K562 (cell line): ENCODE measurements at regions not wholly inside any gene's neighbourhood (a gene's known extent, or its start where the extent isn't known, plus 50 kb on each side); places are given as distances from the start of the nearest gene placed in this dataset.

Experiments
- ATAC-seq: fragments of 200-7000 bp; cut with Tn5 transposase; 3 replicates; pipeline ENCODE4 v1.9.1; 2020; ENCODE audit warnings: moderate library complexity
- BruUV-seq: library from RNA; stranded (reverse); fragments of 400-500 nt; replicated peaks from 2 replicates; lab custom pipeline; 2021; lab: Mats Ljungman, UMichigan
- CTCF ChIA-PET: fragments of 300-600 bp; formaldehyde crosslinking; extraction: SDS; loops from one replicate; lab custom pipeline; 2021; ENCODE audit warnings: low intra/inter-chr PET ratio; lab: Yijun Ruan, JAX
- POLR2A ChIA-PET: fragments of 300-600, 350-650 bp; sonication (Branson Sonifier 250); formaldehyde crosslinking; extraction: SDS; loops from one replicate; lab custom pipeline; 2021; ENCODE audit warnings: antibody characterized with exemption, inconsistent platforms; lab: Yijun Ruan, JAX
- DNase-seq, 4 experiments: peaks; one replicate each; pipeline versions ENCODE4 v3.0.0 to v3.0.0-alpha.2; 2011 to 2018; ENCODE audit warnings: low spot score in 3 of 4, mixed read lengths in 3 of 4; ENCODE audit errors: extremely low read depth in 1 of 4
- FAIRE-seq: peaks from 2 replicates; lab custom pipeline; 2011; peaks lifted over from hg19 to GRCh38; lab: Jason Lieb, UNC
- H2AFZ ChIP-seq: 2 replicates; pipeline ENCODE4 v1.6.0; 2011; ENCODE audit warnings: low read depth, low read length, control low read depth, inconsistent platforms
- H3K27ac ChIP-seq: fragments of 200-600 bp; 3 replicates; pipeline ENCODE4 v1.8.0; 2011; ENCODE audit warnings: low read depth, mild to moderate bottlenecking, control low read depth, inconsistent platforms, low read length, moderate library complexity, mixed read lengths; ENCODE audit errors: extremely low read depth
- H3K27me3 ChIP-seq, 2 experiments: fragments of 300-600 bp in 1 of 2; 2 replicates in 1 of 2; 3 replicates in 1 of 2; pipeline versions ENCODE4 v1.6.0 to v1.8.0; 2011; ENCODE audit warnings: inconsistent platforms in 2 of 2, low read length in 2 of 2, mild to moderate bottlenecking in 1 of 2, mixed read lengths in 1 of 2, moderate library complexity in 1 of 2; ENCODE audit not compliant: control insufficient read depth in 2 of 2, insufficient read depth in 2 of 2
- H3K36me3 ChIP-seq: fragments of 300-600 bp; 3 replicates; pipeline ENCODE4 v1.8.0; 2011; ENCODE audit warnings: mild to moderate bottlenecking, low read length, inconsistent platforms; ENCODE audit not compliant: control insufficient read depth, insufficient read depth
- H3K4me1 ChIP-seq, 2 experiments: fragments of 200-600 bp in 1 of 2; replicated peaks in 1 of 2; 2 replicates in 1 of 2; 3 replicates in 1 of 2; pipeline versions ENCODE4 v1.5.1 to v1.8.0; 2011; ENCODE audit warnings: inconsistent platforms in 2 of 2, low read length in 2 of 2, mild to moderate bottlenecking in 1 of 2, mixed read lengths in 1 of 2, moderate library complexity in 1 of 2; ENCODE audit not compliant: control insufficient read depth in 2 of 2, insufficient read depth in 2 of 2
- H3K4me2 ChIP-seq: 2 replicates; pipeline ENCODE4 v1.6.1; 2011; ENCODE audit warnings: low read length, control low read depth, inconsistent platforms, mixed read lengths; ENCODE audit not compliant: insufficient read depth
- H3K4me3 ChIP-seq: fragments of 200-600 bp; sonication (generic), shearing (Covaris generic); 2 replicates; pipeline ENCODE4 v1.5.1; 2016; ENCODE audit warnings: control low read depth, inconsistent platforms
- H3K79me2 ChIP-seq: fragments of 200-600 bp; 3 replicates; pipeline ENCODE4 v1.8.0; 2011; ENCODE audit warnings: low read length, inconsistent platforms; ENCODE audit not compliant: control insufficient read depth, insufficient read depth
- H3K9ac ChIP-seq, 2 experiments: 2 replicates each; pipeline versions ENCODE4 v1.6.0 to v1.6.1; 2011; ENCODE audit warnings: low read depth in 2 of 2, low read length in 2 of 2, control low read depth in 1 of 2, inconsistent platforms in 1 of 2, mild to moderate bottlenecking in 1 of 2, mixed read lengths in 1 of 2; ENCODE audit not compliant: insufficient read depth in 1 of 2
- H3K9me1 ChIP-seq: one replicate; pipeline ENCODE4 v1.6.0; 2011; ENCODE audit warnings: inconsistent platforms, mild to moderate bottlenecking, low read length, moderate library complexity; ENCODE audit not compliant: control insufficient read depth, insufficient read depth
- H3K9me3 ChIP-seq: replicated peaks from 2 replicates; pipeline ENCODE4 v1.5.1; 2011; ENCODE audit warnings: low read depth, low read length, inconsistent platforms; ENCODE audit not compliant: control insufficient read depth, insufficient read depth
- H4K20me1 ChIP-seq: replicated peaks from 2 replicates; pipeline ENCODE4 v1.6.1; 2011; ENCODE audit warnings: low read length, inconsistent platforms, mixed read lengths; ENCODE audit not compliant: control insufficient read depth, insufficient read depth
- BRCA1 ChIP-seq, 2 experiments: fragments of 450-650 bp in 1 of 2; sonication (generic) in 1 of 2; formaldehyde crosslinking in 1 of 2; IDR thresholded peaks; 2 replicates each; pipeline versions ENCODE4 v1.5.0 to v1.6.1; 2017 to 2020; ENCODE audit warnings: mild to moderate bottlenecking in 1 of 2, missing genetic modification reagents in 1 of 2
- ERF ChIP-seq: fragments of 450-650 bp; formaldehyde crosslinking; IDR thresholded peaks from 2 replicates; pipeline ENCODE4 v1.4.0; 2020; ENCODE audit warnings: mild to moderate bottlenecking, mixed read lengths
- GABPB1 ChIP-seq: sonication (generic); formaldehyde crosslinking; IDR thresholded peaks from 2 replicates; pipeline ENCODE4 v1.8.0; 2022; ENCODE audit warnings: mild to moderate bottlenecking, missing genetic modification reagents
- KAT7 ChIP-seq: sonication (generic); formaldehyde crosslinking; IDR thresholded peaks from 2 replicates; pipeline ENCODE4 v1.8.0; 2022; ENCODE audit warnings: missing genetic modification reagents, mild to moderate bottlenecking, borderline replicate concordance
- MYNN ChIP-seq, 2 experiments: sonication (generic); formaldehyde crosslinking in 1 of 2; IDR thresholded peaks; 2 replicates each; pipeline versions ENCODE4 v1.5.0 to v1.6.1; 2016 to 2020; ENCODE audit warnings: antibody characterized with exemption in 1 of 2, missing genetic modification reagents in 1 of 2
- ZNF764 ChIP-seq: fragments of 250-450 bp; sonication (Bioruptor Pico); IDR thresholded peaks from 2 replicates; pipeline ENCODE4 v1.4.0; 2020; ENCODE audit warnings: low read depth, mild to moderate bottlenecking, moderate library complexity
- WGBS: fragments of 100-300 bp; shearing (Covaris generic); methylation state at CpG from one replicate; pipeline ENCODE4 v1.1.6; 2016; ENCODE audit warnings: low coverage, mixed read lengths; ENCODE audit not compliant: insufficient coverage; ENCODE audit errors: missing lambda C conversion rate; 5-methylcytosine and 5-hydroxymethylcytosine counted together
- in situ Hi-C: fragments of 300-500 bp; cut with MboI; formaldehyde crosslinking; loops from 4 replicates; pipeline ENCODE4 v1.15.0; 2018; ENCODE audit warnings: inconsistent platforms, mixed read lengths
- intact Hi-C: fragments of 100-400 bp; cut with micrococcal nuclease; formaldehyde crosslinking; loops from 2 replicates; pipeline ENCODE4 v1.14.2; 2022

DNA sequence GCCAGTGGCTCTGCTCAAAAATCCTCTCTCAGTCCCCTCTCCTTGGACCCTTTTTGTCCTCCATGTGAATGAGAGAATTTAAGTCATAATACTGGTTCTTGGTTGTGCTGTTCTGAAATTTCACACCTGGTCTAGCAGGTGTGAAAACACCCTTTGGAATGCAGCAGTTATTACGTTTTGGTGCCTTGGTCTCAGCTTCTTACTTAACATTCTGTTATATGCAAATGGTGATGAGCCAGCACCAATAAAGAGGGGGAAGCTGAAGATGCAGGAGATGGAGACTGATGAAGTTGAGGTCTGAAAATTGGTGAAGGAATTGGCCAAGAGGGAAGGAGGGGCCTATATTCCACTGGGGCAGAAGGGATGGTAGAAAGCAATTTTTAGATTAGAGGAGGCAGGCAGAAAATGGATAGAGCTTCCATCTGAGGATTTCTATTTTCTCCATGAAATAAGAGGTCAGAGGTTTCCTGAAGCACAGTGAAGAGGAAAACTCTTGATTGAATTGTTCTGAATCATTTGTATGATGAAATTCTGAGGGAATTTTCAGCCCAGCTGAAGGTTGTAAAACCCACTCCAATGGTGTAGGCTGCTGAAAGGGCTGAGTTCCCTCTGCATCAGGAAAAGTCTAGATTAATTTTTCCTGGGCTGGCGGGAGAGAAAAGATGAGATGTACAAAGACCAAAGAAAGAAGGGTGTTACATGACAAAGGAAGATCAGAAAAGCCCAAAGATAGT, 94.0 kb upstream of the FAM180A start:
- in situ Hi-C loops (no loop called here), intact Hi-C loops (no loop called here)
- H3K27me3 ChIP-seq = peaks cover 10 to 11% of the 10 kb centered on the region in 2 experiments; a peak in 4 of 5 replicates
- H3K4me2 ChIP-seq = no peak overlapping the region
- H3K27ac ChIP-seq = no peak overlapping the region
- CTCF ChIA-PET = no interaction called here
- WGBS = 2% methylated on average over 2 of the region's 2 CpGs
- no peaks in the 10 kb centered on the region for H3K4me1 ChIP-seq
- H4K20me1 ChIP-seq = no peaks in the 10 kb centered on the region
- no peaks in the 10 kb centered on the region for H3K9me1 ChIP-seq
- no peak for DNase-seq
- POLR2A ChIA-PET = interaction anchor here (0.6 to 1.0 kb wide), 3 partner anchors 83 to 354 kb away, joined by 3 to 4 read pairs (median 3); no protein-coding TSS in a partner anchor
- H3K4me3 ChIP-seq = no peak overlapping the region
- no TSS peak for BruUV-seq
- H3K79me2 ChIP-seq = no peaks in the 10 kb centered on the region
- no peak overlapping the region for H3K9ac ChIP-seq
- TF ChIP-seq MYNN (IDR thresholded peaks at IDR 0.05) (no peak), MYNN (CRISPR knock-in tag; IDR thresholded peaks at IDR 0.05) (no peak), KAT7 (CRISPR knock-in tag) (no peak), BRCA1 (IDR thresholded peaks at IDR 0.05) (no peak), BRCA1 (CRISPR knock-in tag; IDR thresholded peaks at IDR 0.05) (no peak), ZNF764 (CRISPR knock-in tag) (no peak), GABPB1 (CRISPR knock-in tag) (no peak), ERF (CRISPR knock-in tag) (no peak)
- TF ChIP-seq, all 486 proteins: peak for 0
- H3K9me3 ChIP-seq = no peaks in the 10 kb centered on the region
- ATAC-seq (no peak), FAIRE-seq (no peak)
- no peaks in the 10 kb centered on the region for H3K36me3 ChIP-seq
- H2AFZ ChIP-seq = peak overlapping the region; percentile 20; the same call in 1 of the 2 replicates
